Neural cell (in vitro differentiated cells): ENCODE measurements at regions not wholly inside any gene's neighbourhood (a gene's known extent, or its start where the extent isn't known, plus 50 kb on each side); places are given as distances from the start of the nearest gene placed in this dataset.

ENCODE experiments used
- H2AFZ ChIP-seq: fragments of 200-600, 300-800 bp; sonication (generic), shearing (Covaris generic); 2 replicates; pipeline ENCODE4 v1.6.0; 2014; ENCODE audit warnings: low read depth, mild to moderate bottlenecking, antibody characterized with exemption, low read length, moderate library complexity
- H3F3A ChIP-seq: fragments of 200-600 bp; shearing (Covaris generic); 2 replicates; pipeline ENCODE4 v1.6.1; 2016; ENCODE audit warnings: mild to moderate bottlenecking, moderate library complexity, mixed read lengths, antibody characterized with exemption, low read length; ENCODE audit not compliant: insufficient read depth, poor library complexity, severe bottlenecking
- H3K27ac ChIP-seq: fragments of 200-600, 300-800 bp; sonication (generic), shearing (Covaris generic); 2 replicates; pipeline ENCODE4 v1.5.1; 2014; ENCODE audit warnings: mild to moderate bottlenecking, low read length, moderate library complexity
- H3K27me3 ChIP-seq: fragments of 300-800, 200-600 bp; sonication (generic), shearing (Covaris generic); 2 replicates; pipeline ENCODE4 v1.6.0; 2014; ENCODE audit warnings: mild to moderate bottlenecking, low read depth, low read length, moderate library complexity; ENCODE audit not compliant: insufficient read depth
- H3K36me3 ChIP-seq: fragments of 300-800, 200-600 bp; sonication (generic), shearing (Covaris generic); 2 replicates; pipeline ENCODE4 v1.5.1; 2014; ENCODE audit warnings: mild to moderate bottlenecking, antibody characterized with exemption, low read length, moderate library complexity; ENCODE audit not compliant: insufficient read depth
- H3K4me2 ChIP-seq: fragments of 300-800, 200-600 bp; sonication (generic), shearing (Covaris generic); 2 replicates; pipeline ENCODE4 v1.6.0; 2014; ENCODE audit warnings: mild to moderate bottlenecking, low read length
- H3K4me3 ChIP-seq: fragments of 300-800, 200-600 bp; sonication (generic), shearing (Covaris generic); 2 replicates; pipeline ENCODE4 v1.5.1; 2014; ENCODE audit warnings: mild to moderate bottlenecking, low read length, moderate library complexity
- H3K79me2 ChIP-seq: fragments of 200-600 bp; shearing (Covaris generic); replicated peaks from 2 replicates; pipeline ENCODE4 v1.6.0; 2014; ENCODE audit warnings: mild to moderate bottlenecking, low read length, moderate library complexity; ENCODE audit not compliant: insufficient read depth
- H3K9ac ChIP-seq: fragments of 300-800, 200-600 bp; sonication (generic), shearing (Covaris generic); 2 replicates; pipeline ENCODE4 v1.6.1; 2016; ENCODE audit warnings: mild to moderate bottlenecking, low read length, mixed read lengths
- H3K9me2 ChIP-seq: fragments of 200-600 bp; shearing (Covaris generic); 2 replicates; pipeline ENCODE4 v1.6.1; 2016; ENCODE audit warnings: mild to moderate bottlenecking, low read length, mixed read lengths; ENCODE audit not compliant: insufficient read depth
- H3K9me3 ChIP-seq: fragments of 200-600, 300-800 bp; sonication (generic), shearing (Covaris generic); 2 replicates; pipeline ENCODE4 v1.6.1; 2016; ENCODE audit warnings: mild to moderate bottlenecking, mixed run types, low read length, moderate library complexity, mixed read lengths
- H4K20me1 ChIP-seq: fragments of 200-600 bp; shearing (Covaris generic); 2 replicates; pipeline ENCODE4 v1.6.1; 2016; ENCODE audit warnings: mild to moderate bottlenecking, mixed run types; ENCODE audit not compliant: insufficient read depth
- EP300 ChIP-seq: fragments of 450-650 bp; conservative IDR thresholded peaks from 2 replicates; pipeline ENCODE4 v1.6.1; 2014; ENCODE audit warnings: antibody characterized with exemption, mild to moderate bottlenecking, moderate library complexity; ENCODE audit not compliant: poor library complexity, severe bottlenecking
- EZH2 ChIP-seq: fragments of 200-600, 300-800 bp; shearing (Covaris generic), sonication (generic); IDR thresholded peaks from 2 replicates; pipeline ENCODE4 v1.6.1; 2014; ENCODE audit warnings: antibody characterized with exemption, low read length, borderline replicate concordance, mild to moderate bottlenecking; ENCODE audit not compliant: insufficient read depth, poor library complexity, severe bottlenecking
- MXI1 ChIP-seq: fragments of 450-650 bp; conservative IDR thresholded peaks from 2 replicates; pipeline ENCODE4 v1.6.1; 2014; ENCODE audit warnings: antibody characterized with exemption, mild to moderate bottlenecking; ENCODE audit not compliant: poor library complexity, severe bottlenecking
- POLR2AphosphoS5 ChIP-seq: IDR thresholded peaks from 2 replicates; pipeline ENCODE4 v1.6.1; 2012
- RAD21 ChIP-seq: fragments of 450-650 bp; conservative IDR thresholded peaks from 2 replicates; pipeline ENCODE4 v1.6.1; 2014; ENCODE audit warnings: antibody characterized with exemption, mild to moderate bottlenecking, moderate library complexity
- REST ChIP-seq: IDR thresholded peaks from 2 replicates; pipeline ENCODE4 v1.6.1; 2012; ENCODE audit warnings: borderline replicate concordance
- SMC3 ChIP-seq: fragments of 450-650 bp; conservative IDR thresholded peaks from 2 replicates; pipeline ENCODE4 v1.6.1; 2014; ENCODE audit warnings: antibody characterized with exemption, mild to moderate bottlenecking, moderate library complexity; ENCODE audit not compliant: poor library complexity
- TAF1 ChIP-seq: IDR thresholded peaks from 2 replicates; pipeline ENCODE4 v1.6.1; 2012; ENCODE audit warnings: low read depth
- TF ChIP-seq, protein P1 (sequence below): fragments of 450-650 bp; IDR thresholded peaks from 2 replicates; pipeline ENCODE4 v1.5.1; 2014; ENCODE audit warnings: antibody characterized with exemption, mild to moderate bottlenecking, moderate library complexity; ENCODE audit not compliant: poor library complexity, severe bottlenecking

DNA sequence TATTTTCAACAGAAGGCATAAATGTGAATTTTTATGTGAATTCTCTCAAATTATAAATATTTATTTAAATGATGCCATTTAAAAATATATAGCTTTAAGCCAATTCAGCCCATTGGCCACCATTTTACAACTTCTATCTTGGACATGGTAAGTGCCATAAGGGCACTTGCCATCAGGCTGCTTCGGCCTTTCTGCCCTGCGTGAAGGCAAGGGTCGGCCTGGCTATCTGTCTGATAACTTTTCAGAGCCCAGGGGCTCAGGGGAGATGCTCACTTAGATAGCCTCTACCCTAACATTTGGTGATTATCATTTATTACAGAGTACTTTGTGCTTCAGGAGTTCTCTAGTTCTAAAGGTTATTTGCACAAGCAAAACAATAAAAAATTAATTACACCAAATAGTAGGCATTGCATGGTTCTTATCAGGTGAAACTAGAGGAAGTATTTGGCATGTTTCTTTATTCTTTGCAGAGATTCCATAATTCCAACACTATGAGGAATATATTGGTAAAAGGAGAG, 62.4 kb upstream of the MBNL1 start:
- Histone ChIP-seq H2AFZ (no peak overlapping the region), H3F3A (no peaks in the 10 kb centered on the region), H3K79me2 (no peaks in the 10 kb centered on the region), H3K9me2 (no peaks in the 10 kb centered on the region), H4K20me1 (no peaks in the 10 kb centered on the region), H3K36me3 (no peaks in the 10 kb centered on the region), H3K9ac (no peak overlapping the region), H3K9me3 (no peaks in the 10 kb centered on the region), H3K4me2 (no peak overlapping the region), H3K4me3 (no peak overlapping the region), H3K27ac (no peak overlapping the region), H3K27me3 (no peaks in the 10 kb centered on the region)
- TF ChIP-seq MXI1, result no peak
- TF ChIP-seq EZH2, result no peak

DNA sequence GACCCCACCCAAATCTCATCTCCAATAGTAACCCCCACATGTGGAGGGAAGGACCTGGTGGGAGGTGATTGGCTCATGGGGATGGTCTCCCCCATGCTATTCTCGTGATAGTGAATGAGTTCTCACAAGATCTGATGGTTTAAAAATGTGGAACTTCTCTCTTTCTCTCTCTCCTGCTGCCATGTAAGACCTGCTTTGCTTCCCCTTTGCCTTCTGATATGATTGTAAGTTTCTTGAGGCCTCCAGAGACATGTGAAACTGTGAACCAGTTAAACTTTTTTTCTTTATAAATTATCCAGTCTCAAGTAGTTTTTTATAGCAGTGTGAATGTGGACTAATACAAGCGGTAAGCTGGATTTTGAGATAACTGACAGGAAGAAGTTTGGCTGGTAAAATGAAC, 60.3 kb upstream of the MBNL1 start:
- Histone ChIP-seq H3F3A (no peaks in the 10 kb centered on the region), H3K4me3 (no peak overlapping the region), H3K27ac (no peak overlapping the region), H4K20me1 (no peaks in the 10 kb centered on the region), H3K9me2 (no peaks in the 10 kb centered on the region), H3K9me3 (no peaks in the 10 kb centered on the region), H3K36me3 (no peaks in the 10 kb centered on the region), H3K27me3 (no peaks in the 10 kb centered on the region), H3K4me2 (no peak overlapping the region), H2AFZ (no peak overlapping the region), H3K79me2 (no peaks in the 10 kb centered on the region), H3K9ac (no peak overlapping the region)
- TF ChIP-seq RAD21 (no peak), MXI1 (no peak), TAF1 (no peak), REST (no peak), EP300 (no peak), POLR2AphosphoS5 (no peak), SMC3 (no peak), EZH2 (no peak)
- TF ChIP-seq, protein P1, sequence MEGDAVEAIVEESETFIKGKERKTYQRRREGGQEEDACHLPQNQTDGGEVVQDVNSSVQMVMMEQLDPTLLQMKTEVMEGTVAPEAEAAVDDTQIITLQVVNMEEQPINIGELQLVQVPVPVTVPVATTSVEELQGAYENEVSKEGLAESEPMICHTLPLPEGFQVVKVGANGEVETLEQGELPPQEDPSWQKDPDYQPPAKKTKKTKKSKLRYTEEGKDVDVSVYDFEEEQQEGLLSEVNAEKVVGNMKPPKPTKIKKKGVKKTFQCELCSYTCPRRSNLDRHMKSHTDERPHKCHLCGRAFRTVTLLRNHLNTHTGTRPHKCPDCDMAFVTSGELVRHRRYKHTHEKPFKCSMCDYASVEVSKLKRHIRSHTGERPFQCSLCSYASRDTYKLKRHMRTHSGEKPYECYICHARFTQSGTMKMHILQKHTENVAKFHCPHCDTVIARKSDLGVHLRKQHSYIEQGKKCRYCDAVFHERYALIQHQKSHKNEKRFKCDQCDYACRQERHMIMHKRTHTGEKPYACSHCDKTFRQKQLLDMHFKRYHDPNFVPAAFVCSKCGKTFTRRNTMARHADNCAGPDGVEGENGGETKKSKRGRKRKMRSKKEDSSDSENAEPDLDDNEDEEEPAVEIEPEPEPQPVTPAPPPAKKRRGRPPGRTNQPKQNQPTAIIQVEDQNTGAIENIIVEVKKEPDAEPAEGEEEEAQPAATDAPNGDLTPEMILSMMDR, result no peak

- no peaks in the 10 kb centered on the region for H3K9me3 ChIP-seq
- no peak overlapping the region for H2AFZ ChIP-seq
- TF ChIP-seq SMC3 (no peak), MXI1 (no peak), EP300 (no peak), REST (no peak), RAD21 (no peak), TAF1 (no peak), EZH2 (no peak), POLR2AphosphoS5 (no peak)
- TF ChIP-seq, protein P1, result no peak
- no peaks in the 10 kb centered on the region for H3F3A ChIP-seq
- no peak overlapping the region for H3K9ac ChIP-seq
- no peak overlapping the region for H3K4me2 ChIP-seq
- H3K9me2 ChIP-seq, result no peaks in the 10 kb centered on the region
- no peaks in the 10 kb centered on the region for H3K27me3 ChIP-seq
- no peak overlapping the region for H3K27ac ChIP-seq
- no peaks in the 10 kb centered on the region for H4K20me1 ChIP-seq
- H3K79me2 ChIP-seq, result no peaks in the 10 kb centered on the region
- no peak overlapping the region for H3K4me3 ChIP-seq
- no peaks in the 10 kb centered on the region for H3K36me3 ChIP-seq
Measured at GRCh38 chr3:152209060-152209459, 59.7 kb upstream of the MBNL1 start.
